Thyroid gland (tissue), 4 donors: ENCODE measurements at regions not wholly inside any gene's neighbourhood (a gene's known extent, or its start where the extent isn't known, plus 50 kb on each side); places are given as distances from the start of the nearest gene placed in this dataset.

Experiments used
- POLR2A ChIP-seq, 2 donors: fragments of 450-650 bp; IDR thresholded peaks; one replicate each; pipeline ENCODE4 v1.6.1; 2017; ENCODE audit warnings: antibody characterized with exemption in 2 of 2, mild to moderate bottlenecking in 2 of 2, moderate library complexity in 1 of 2
- TF ChIP-seq, protein P1 (sequence below), 6 experiments: fragments of 200-600 bp in 3 of 6; fragments of 450-650 bp in 3 of 6; sonication (generic) in 3 of 6; IDR thresholded peaks; one replicate each; pipeline ENCODE4 v1.5.1; 2016 to 2019; ENCODE audit warnings: antibody characterized with exemption in 6 of 6, mild to moderate bottlenecking in 2 of 6, inconsistent platforms in 1 of 6, moderate library complexity in 1 of 6

DNA sequence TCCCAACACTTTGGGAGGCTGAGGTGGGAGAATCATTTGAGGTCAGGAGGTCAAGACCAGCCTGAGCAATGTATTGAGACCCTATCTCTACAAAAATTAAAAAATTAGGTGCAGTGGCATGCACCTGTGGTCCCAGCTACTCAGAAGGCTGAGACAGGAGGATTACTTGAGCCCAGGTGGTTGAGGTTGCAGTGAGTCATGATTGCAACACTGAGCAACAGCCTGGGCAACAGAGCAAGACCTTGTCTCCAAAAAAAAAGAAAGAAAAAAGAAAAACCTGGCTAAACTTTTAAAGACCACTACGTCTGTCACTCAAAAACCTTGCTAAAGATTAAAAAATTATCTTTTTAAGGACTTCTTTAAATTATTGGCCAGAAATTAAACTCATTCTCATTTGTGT lies 59.8 kb upstream of the ABCA1 start:
- TF ChIP-seq, protein P1, sequence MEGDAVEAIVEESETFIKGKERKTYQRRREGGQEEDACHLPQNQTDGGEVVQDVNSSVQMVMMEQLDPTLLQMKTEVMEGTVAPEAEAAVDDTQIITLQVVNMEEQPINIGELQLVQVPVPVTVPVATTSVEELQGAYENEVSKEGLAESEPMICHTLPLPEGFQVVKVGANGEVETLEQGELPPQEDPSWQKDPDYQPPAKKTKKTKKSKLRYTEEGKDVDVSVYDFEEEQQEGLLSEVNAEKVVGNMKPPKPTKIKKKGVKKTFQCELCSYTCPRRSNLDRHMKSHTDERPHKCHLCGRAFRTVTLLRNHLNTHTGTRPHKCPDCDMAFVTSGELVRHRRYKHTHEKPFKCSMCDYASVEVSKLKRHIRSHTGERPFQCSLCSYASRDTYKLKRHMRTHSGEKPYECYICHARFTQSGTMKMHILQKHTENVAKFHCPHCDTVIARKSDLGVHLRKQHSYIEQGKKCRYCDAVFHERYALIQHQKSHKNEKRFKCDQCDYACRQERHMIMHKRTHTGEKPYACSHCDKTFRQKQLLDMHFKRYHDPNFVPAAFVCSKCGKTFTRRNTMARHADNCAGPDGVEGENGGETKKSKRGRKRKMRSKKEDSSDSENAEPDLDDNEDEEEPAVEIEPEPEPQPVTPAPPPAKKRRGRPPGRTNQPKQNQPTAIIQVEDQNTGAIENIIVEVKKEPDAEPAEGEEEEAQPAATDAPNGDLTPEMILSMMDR (IDR thresholded peaks at IDR 0.05), result no peak
- TF ChIP-seq POLR2A (IDR thresholded peaks at IDR 0.05), result no peak
